ENCODE measurements at regions not wholly inside any gene's neighbourhood (a gene's known extent, or its start where the extent isn't known, plus 50 kb on each side); places are given as distances from the start of the nearest gene placed in this dataset.

DNA sequence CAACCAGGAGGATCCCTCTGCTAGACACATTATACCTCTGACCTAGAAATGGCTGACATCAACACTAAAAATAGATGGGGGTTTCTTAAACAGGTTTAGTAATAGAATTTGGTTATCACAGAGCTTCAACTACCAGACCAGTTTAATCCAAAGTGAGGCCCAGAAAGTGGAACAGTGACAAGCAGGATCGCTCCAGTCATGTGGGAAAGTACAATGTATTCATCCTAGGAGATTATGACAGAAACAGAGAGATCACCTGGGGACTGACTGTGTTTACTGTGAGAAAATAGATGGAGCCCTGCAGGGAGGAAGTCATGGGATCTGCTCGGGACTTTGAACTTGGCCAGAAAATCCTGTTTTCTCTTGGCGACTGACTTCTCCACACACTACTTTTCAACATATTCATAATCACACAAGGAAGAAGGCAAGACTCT is 238.7 kb upstream of the SOX4 start:
- no peak overlapping the region for H3K27ac ChIP-seq
- H3K4me3 ChIP-seq, result no peak overlapping the region
- no peak for TF ChIP-seq EP300 (IDR thresholded peaks at IDR 0.05)
- no peak for TF ChIP-seq POLR2AphosphoS5 (IDR thresholded peaks at IDR 0.05)
- no peak for TF ChIP-seq CTCF (IDR thresholded peaks at IDR 0.05)
- TF ChIP-seq POLR2A (IDR thresholded peaks at IDR 0.05), result no peak
- no peaks in the 10 kb centered on the region for H3K9me3 ChIP-seq
- 71 to 76% methylated on average over 3 of the region's 3 CpGs for WGBS, 2 donors
- H3K36me3 ChIP-seq, result no peaks in the 10 kb centered on the region
- ATAC-seq (ENCODE audit: low FRiP score in 2 of 2) (no peak), DNase-seq (no peak)
- no peaks in the 10 kb centered on the region for H3K27me3 ChIP-seq
- peaks cover 0 to 4% (median 0%) of the 10 kb centered on the region in 4 donors for H3K4me1 ChIP-seq

DNA sequence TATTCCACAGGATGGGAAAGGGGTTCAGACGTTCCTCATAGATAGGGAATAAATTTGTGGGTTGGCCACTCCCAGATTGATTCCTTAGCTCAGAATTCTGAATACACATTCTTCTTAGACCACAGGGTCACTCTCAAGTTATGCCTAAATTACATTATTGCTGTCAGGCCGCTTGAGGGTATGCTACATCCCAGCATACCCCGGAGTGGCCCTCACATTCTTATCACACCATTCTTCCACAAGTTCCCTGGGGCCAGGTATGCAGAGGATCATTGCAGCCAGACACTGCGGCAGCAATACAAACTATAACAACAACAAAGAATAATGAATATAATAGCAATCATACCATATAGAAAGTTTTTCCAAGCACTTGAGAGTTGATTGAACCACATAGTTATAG is 237.9 kb upstream of the SOX4 start:
- 77 to 86% methylated on average over 4 of the region's 4 CpGs for WGBS, 2 donors
- Histone ChIP-seq H3K36me3 (no peaks in the 10 kb centered on the region), H3K9me3 (no peaks in the 10 kb centered on the region), H3K27ac (no peak overlapping the region), H3K4me3 (no peak overlapping the region), H3K4me1 (peaks cover 0 to 4% (median 0%) of the 10 kb centered on the region in 4 donors), H3K27me3 (no peaks in the 10 kb centered on the region)
- DNase-seq (no peak), ATAC-seq (ENCODE audit: low FRiP score in 2 of 2) (no peak)
- no peak for TF ChIP-seq CTCF (IDR thresholded peaks at IDR 0.05)
- TF ChIP-seq POLR2AphosphoS5 (IDR thresholded peaks at IDR 0.05), result no peak
- TF ChIP-seq EP300 (IDR thresholded peaks at IDR 0.05), result no peak
- no peak for TF ChIP-seq POLR2A (IDR thresholded peaks at IDR 0.05)

- no peaks in the 10 kb centered on the region for H3K27me3 ChIP-seq
- H3K27ac ChIP-seq, result no peak overlapping the region
- TF ChIP-seq POLR2A (IDR thresholded peaks at IDR 0.05), result no peak
- no peak for TF ChIP-seq EP300 (IDR thresholded peaks at IDR 0.05)
- no peak for TF ChIP-seq CTCF (IDR thresholded peaks at IDR 0.05)
- TF ChIP-seq POLR2AphosphoS5 (IDR thresholded peaks at IDR 0.05), result no peak
- no peaks in the 10 kb centered on the region for H3K9me3 ChIP-seq
- no peaks in the 10 kb centered on the region for H3K4me1 ChIP-seq
- no peaks in the 10 kb centered on the region for H3K36me3 ChIP-seq
- H3K4me3 ChIP-seq, result no peak overlapping the region
- ATAC-seq (ENCODE audit: low FRiP score in 2 of 2) (peak in 1 of 2 donors; percentile 12), DNase-seq (no peak)
- 92 to 98% methylated on average over 6 to 8 of the region's 8 CpGs for WGBS, 2 donors
These were observed 236.3 kb upstream of the SOX4 start for GRCh38 chr6:21357262-21357661.

GRCh38 chr6:21359926-21360325 is 233.6 kb upstream of the SOX4 start:
- ATAC-seq (ENCODE audit: low FRiP score in 2 of 2), result no peak
- Histone ChIP-seq H3K9me3 (no peaks in the 10 kb centered on the region), H3K4me1 (no peaks in the 10 kb centered on the region), H3K27ac (no peak overlapping the region), H3K4me3 (no peak overlapping the region), H3K27me3 (no peaks in the 10 kb centered on the region), H3K36me3 (no peaks in the 10 kb centered on the region)
- 95 to 97% methylated on average over 2 of the region's 2 CpGs for WGBS, 2 donors
- no peak for DNase-seq
- TF ChIP-seq EP300 (IDR thresholded peaks at IDR 0.05), result no peak
- TF ChIP-seq POLR2A (IDR thresholded peaks at IDR 0.05), result no peak
- TF ChIP-seq CTCF (IDR thresholded peaks at IDR 0.05), result no peak
- no peak for TF ChIP-seq POLR2AphosphoS5 (IDR thresholded peaks at IDR 0.05)

GRCh38 chr6:21360336-21360735 is 233.2 kb upstream of the SOX4 start:
- H3K9me3 ChIP-seq, result no peaks in the 10 kb centered on the region
- no peak for TF ChIP-seq POLR2A (IDR thresholded peaks at IDR 0.05)
- no peak for TF ChIP-seq CTCF (IDR thresholded peaks at IDR 0.05)
- no peak for TF ChIP-seq EP300 (IDR thresholded peaks at IDR 0.05)
- no peak for TF ChIP-seq POLR2AphosphoS5 (IDR thresholded peaks at IDR 0.05)
- DNase-seq (no peak), ATAC-seq (ENCODE audit: low FRiP score in 2 of 2) (peak in 1 of 2 donors; percentile 65)
- no peaks in the 10 kb centered on the region for H3K4me1 ChIP-seq
- H3K27ac ChIP-seq, result no peak overlapping the region
- H3K4me3 ChIP-seq, result no peak overlapping the region
- no peaks in the 10 kb centered on the region for H3K27me3 ChIP-seq
- H3K36me3 ChIP-seq, result no peaks in the 10 kb centered on the region
- 89 to 94% methylated on average over 6 of the region's 6 CpGs for WGBS, 2 donors
